ENCODE measurements at regions not wholly inside any gene's neighbourhood (a gene's known extent, or its start where the extent isn't known, plus 50 kb on each side); places are given as distances from the start of the nearest gene placed in this dataset.

DNA sequence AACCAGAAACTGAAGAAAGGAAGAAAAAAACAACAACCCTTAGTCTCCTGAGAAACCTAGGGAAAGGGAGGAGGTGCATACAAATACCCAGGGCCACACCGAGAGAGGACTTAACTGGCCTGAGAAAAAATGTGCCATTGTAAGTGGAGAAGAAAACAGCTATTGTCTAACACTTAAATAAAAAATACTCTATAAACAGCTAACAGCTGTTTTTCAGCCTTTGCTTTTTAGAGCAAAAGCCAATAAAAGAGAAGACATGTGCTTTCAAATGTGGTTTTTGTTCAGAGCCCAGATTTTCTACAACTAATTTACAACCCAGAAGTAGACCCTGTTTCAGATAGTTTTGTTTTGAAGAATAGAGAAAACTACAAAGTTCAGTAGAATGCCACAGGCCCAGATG lies 56.0 kb upstream of the SLC22A16 start:
- Histone ChIP-seq H3K4me3 (no peak overlapping the region), H3K27ac (no peak overlapping the region), H3K4me1 (replicated peaks in 1 of 2) (peaks cover 9 to 13% of the 10 kb centered on the region in 2 donors), H3K9me3 (replicated peaks in 1 of 3) (no peaks in the 10 kb centered on the region), H3K36me3 (replicated peaks in 1 of 2) (no peaks in the 10 kb centered on the region), H3K27me3 (no peaks in the 10 kb centered on the region)
- intact Hi-C loops (cut with DNase I) = loop anchor here in 1 of 2 donors (5.0 kb wide), 1 partner anchor 420 kb away; no protein-coding TSS in a partner anchor
- TF ChIP-seq POLR2A (IDR thresholded peaks at IDR 0.05) = no peak
- TF ChIP-seq, protein P1, sequence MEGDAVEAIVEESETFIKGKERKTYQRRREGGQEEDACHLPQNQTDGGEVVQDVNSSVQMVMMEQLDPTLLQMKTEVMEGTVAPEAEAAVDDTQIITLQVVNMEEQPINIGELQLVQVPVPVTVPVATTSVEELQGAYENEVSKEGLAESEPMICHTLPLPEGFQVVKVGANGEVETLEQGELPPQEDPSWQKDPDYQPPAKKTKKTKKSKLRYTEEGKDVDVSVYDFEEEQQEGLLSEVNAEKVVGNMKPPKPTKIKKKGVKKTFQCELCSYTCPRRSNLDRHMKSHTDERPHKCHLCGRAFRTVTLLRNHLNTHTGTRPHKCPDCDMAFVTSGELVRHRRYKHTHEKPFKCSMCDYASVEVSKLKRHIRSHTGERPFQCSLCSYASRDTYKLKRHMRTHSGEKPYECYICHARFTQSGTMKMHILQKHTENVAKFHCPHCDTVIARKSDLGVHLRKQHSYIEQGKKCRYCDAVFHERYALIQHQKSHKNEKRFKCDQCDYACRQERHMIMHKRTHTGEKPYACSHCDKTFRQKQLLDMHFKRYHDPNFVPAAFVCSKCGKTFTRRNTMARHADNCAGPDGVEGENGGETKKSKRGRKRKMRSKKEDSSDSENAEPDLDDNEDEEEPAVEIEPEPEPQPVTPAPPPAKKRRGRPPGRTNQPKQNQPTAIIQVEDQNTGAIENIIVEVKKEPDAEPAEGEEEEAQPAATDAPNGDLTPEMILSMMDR (IDR thresholded peaks at IDR 0.05) = no peak
- WGBS, 4 donors = 69 to 90% (median 83%) methylated on average over 1 of the region's 1 CpG
- no peak for DNase-seq

- Histone ChIP-seq H3K27me3 (no peaks in the 10 kb centered on the region), H3K9me3 (replicated peaks in 1 of 3) (no peaks in the 10 kb centered on the region), H3K4me1 (replicated peaks in 1 of 2) (peaks cover 6 to 9% of the 10 kb centered on the region in 2 donors), H3K27ac (no peak overlapping the region), H3K36me3 (replicated peaks in 1 of 2) (no peaks in the 10 kb centered on the region), H3K4me3 (no peak overlapping the region)
- no peak for TF ChIP-seq POLR2A (IDR thresholded peaks at IDR 0.05)
- TF ChIP-seq, protein P1 (IDR thresholded peaks at IDR 0.05) = no peak
- intact Hi-C loops (cut with DNase I) = loop anchor here in 1 of 2 donors (5.0 kb wide), 1 partner anchor 422 kb away; no protein-coding TSS in a partner anchor
- no peak for DNase-seq
- WGBS, 4 donors = 74 to 94% (median 81%) methylated on average over 2 of the region's 2 CpGs
Measured at GRCh38 chr6:110530671-110531070, 54.3 kb upstream of the SLC22A16 start.

DNA sequence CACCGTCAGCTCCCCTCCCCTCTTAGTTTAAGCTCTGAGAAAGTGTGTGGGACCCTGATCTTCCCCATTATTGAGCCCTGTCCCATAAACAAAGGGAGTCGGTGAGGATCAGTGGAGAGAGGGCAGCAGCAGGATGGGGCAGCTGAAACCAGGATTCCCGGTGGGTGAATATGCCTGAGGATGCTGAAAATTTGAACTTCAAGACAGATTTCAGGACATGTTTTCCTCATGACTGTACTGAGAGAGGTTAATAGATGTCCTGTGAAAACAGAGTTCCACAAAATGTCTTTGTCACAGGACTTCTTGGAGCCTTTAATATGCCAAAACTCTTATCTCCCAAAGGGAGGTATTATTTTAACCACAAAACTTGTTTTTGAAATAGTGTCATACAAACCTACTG lies 53.5 kb upstream of the SLC22A16 start:
- Histone ChIP-seq H3K36me3 (replicated peaks in 1 of 2) (no peaks in the 10 kb centered on the region), H3K27ac (no peak overlapping the region), H3K4me1 (replicated peaks in 1 of 2) (peaks cover 6 to 9% of the 10 kb centered on the region in 2 donors), H3K9me3 (replicated peaks in 1 of 3) (no peaks in the 10 kb centered on the region), H3K27me3 (no peaks in the 10 kb centered on the region), H3K4me3 (no peak overlapping the region)
- TF ChIP-seq, protein P1 (IDR thresholded peaks at IDR 0.05) = no peak
- TF ChIP-seq POLR2A (IDR thresholded peaks at IDR 0.05) = no peak
- intact Hi-C loops (cut with DNase I) = loop anchor here (5.0 to 10.0 kb wide), 4 partner anchors 155 to 465 kb away; no protein-coding TSS in a partner anchor
- WGBS, 4 donors = 90 to 93% (median 92%) methylated on average over 3 of the region's 3 CpGs
- no peak for DNase-seq

GRCh38 chr6:110529355-110529754 lies 52.9 kb upstream of the SLC22A16 start:
- no peak overlapping the region for H3K4me3 ChIP-seq
- no peaks in the 10 kb centered on the region for H3K36me3 ChIP-seq (replicated peaks in 1 of 2)
- TF ChIP-seq, protein P1 (IDR thresholded peaks at IDR 0.05) = no peak
- no peak for TF ChIP-seq POLR2A (IDR thresholded peaks at IDR 0.05)
- intact Hi-C loops (cut with DNase I) = loop anchor here in 1 of 2 donors (5.0 to 10.0 kb wide), 3 partner anchors 155 to 465 kb away; no protein-coding TSS in a partner anchor
- H3K27ac ChIP-seq = no peak overlapping the region
- no peaks in the 10 kb centered on the region for H3K27me3 ChIP-seq
- H3K9me3 ChIP-seq (replicated peaks in 1 of 3) = no peaks in the 10 kb centered on the region
- DNase-seq = no peak
- 73 to 87% (median 81%) methylated on average over 5 of the region's 5 CpGs for WGBS, 4 donors
- H3K4me1 ChIP-seq (replicated peaks in 1 of 2) = peaks cover 6 to 9% of the 10 kb centered on the region in 2 donors
